ENCODE measurements at regions not wholly inside any gene's neighbourhood (a gene's known extent, or its start where the extent isn't known, plus 50 kb on each side); places are given as distances from the start of the nearest gene placed in this dataset.

DNA sequence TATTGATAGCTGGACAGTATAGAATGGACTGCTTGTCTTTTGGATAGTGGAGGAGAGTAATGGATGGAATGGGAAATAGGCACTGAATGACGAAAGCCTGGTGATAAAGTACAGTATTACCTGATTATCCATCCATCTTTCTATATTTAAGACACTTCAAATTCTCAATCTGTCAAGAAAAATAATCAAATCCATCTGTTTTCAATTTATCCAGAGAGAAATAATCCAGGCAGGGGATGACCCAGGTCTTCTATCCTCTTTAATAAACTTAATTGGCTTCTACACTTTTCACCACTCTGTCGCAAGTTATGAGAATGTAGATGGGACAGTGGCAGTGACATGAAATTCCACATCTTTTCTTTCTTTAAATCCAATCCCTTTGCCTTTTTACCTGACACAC lies 420.3 kb upstream of the PDZRN3 start:
- H3K27ac ChIP-seq = no peak overlapping the region
- H3K27me3 ChIP-seq = no peaks in the 10 kb centered on the region
- no peaks in the 10 kb centered on the region for H3K36me3 ChIP-seq
- H3K4me3 ChIP-seq = no peak overlapping the region
- peaks cover 0 to 16% (median 0%) of the 10 kb centered on the region in 4 donors for H3K4me1 ChIP-seq
- TF ChIP-seq EP300 (IDR thresholded peaks at IDR 0.05) (no peak), POLR2A (IDR thresholded peaks at IDR 0.05) (no peak)
- TF ChIP-seq, protein P1, sequence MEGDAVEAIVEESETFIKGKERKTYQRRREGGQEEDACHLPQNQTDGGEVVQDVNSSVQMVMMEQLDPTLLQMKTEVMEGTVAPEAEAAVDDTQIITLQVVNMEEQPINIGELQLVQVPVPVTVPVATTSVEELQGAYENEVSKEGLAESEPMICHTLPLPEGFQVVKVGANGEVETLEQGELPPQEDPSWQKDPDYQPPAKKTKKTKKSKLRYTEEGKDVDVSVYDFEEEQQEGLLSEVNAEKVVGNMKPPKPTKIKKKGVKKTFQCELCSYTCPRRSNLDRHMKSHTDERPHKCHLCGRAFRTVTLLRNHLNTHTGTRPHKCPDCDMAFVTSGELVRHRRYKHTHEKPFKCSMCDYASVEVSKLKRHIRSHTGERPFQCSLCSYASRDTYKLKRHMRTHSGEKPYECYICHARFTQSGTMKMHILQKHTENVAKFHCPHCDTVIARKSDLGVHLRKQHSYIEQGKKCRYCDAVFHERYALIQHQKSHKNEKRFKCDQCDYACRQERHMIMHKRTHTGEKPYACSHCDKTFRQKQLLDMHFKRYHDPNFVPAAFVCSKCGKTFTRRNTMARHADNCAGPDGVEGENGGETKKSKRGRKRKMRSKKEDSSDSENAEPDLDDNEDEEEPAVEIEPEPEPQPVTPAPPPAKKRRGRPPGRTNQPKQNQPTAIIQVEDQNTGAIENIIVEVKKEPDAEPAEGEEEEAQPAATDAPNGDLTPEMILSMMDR (IDR thresholded peaks at IDR 0.05) = no peak
- H3K9me3 ChIP-seq = no peaks in the 10 kb centered on the region
- no peak for DNase-seq (ENCODE audit: low spot score in 2 of 2)
- 72 to 94% methylated on average over 2 of the region's 2 CpGs for WGBS, 2 donors

DNA sequence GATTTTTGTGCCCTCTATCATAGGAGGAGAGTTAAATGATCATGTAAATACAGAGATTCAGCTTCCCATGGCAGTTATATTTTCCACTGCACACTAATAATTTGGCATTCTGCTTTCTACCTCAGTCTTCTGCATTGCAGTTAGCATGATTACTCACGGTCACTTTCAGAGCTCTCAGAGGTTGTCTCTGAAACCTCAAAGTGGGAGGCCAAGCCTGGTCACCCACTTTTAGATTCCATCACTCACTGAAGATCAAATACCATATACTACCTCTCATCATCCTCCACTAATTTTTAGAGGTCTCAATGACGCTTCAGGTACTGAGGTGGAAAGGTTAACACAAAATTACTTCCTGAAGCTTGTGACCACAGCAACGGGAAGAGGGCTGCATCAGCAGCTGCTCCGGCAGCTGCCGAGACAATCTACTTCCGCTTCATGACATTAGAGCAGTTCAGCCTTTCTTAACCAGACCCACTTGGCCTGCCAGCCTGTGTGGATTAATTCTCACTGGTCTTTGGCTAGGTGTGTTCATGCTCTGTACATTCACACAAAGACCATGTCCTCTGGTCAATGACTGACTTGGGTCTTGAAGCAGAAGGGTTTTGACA lies 416.4 kb upstream of the PDZRN3 start:
- H3K36me3 ChIP-seq = no peaks in the 10 kb centered on the region
- H3K4me3 ChIP-seq = no peak overlapping the region
- no peak overlapping the region for H3K27ac ChIP-seq
- H3K27me3 ChIP-seq = no peaks in the 10 kb centered on the region
- 49 to 69% methylated on average over 6 of the region's 6 CpGs for WGBS, 2 donors
- no peaks in the 10 kb centered on the region for H3K9me3 ChIP-seq
- DNase-seq (ENCODE audit: low spot score in 2 of 2) = no peak
- TF ChIP-seq, protein P1 (IDR thresholded peaks at IDR 0.05) = no peak
- TF ChIP-seq EP300 (IDR thresholded peaks at IDR 0.05) (no peak), POLR2A (IDR thresholded peaks at IDR 0.05) (no peak)
- peaks cover 0 to 6% (median 0%) of the 10 kb centered on the region in 4 donors for H3K4me1 ChIP-seq

DNA sequence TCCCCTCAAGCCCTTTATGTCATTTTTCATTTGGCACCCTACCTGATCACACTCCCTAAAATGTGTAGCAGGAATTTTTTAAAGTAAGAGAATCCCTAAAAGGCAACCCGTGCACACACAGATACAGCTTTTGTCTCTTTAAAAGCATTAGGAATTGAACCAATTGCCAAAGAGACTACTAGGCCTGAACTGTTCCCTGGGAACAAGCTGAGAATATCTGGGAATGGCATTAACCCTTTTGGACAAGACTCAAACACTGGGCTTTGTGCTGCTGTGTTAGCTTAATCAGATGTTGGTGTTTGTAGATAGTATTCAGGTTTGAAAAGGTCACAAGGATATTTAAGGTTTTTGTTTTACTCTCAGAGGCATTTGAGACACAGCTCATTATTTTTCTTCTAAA lies 414.4 kb upstream of the PDZRN3 start:
- Histone ChIP-seq H3K27ac (no peak overlapping the region), H3K9me3 (no peaks in the 10 kb centered on the region), H3K27me3 (no peaks in the 10 kb centered on the region), H3K36me3 (no peaks in the 10 kb centered on the region), H3K4me3 (no peak overlapping the region), H3K4me1 (no peaks in the 10 kb centered on the region)
- WGBS, 2 donors = 32 to 40% methylated on average over 1 of the region's 1 CpG
- TF ChIP-seq EP300 (IDR thresholded peaks at IDR 0.05) = no peak
- TF ChIP-seq, protein P1 (IDR thresholded peaks at IDR 0.05) = no peak
- TF ChIP-seq POLR2A (IDR thresholded peaks at IDR 0.05) = no peak
- DNase-seq (ENCODE audit: low spot score in 2 of 2) = no peak

DNA sequence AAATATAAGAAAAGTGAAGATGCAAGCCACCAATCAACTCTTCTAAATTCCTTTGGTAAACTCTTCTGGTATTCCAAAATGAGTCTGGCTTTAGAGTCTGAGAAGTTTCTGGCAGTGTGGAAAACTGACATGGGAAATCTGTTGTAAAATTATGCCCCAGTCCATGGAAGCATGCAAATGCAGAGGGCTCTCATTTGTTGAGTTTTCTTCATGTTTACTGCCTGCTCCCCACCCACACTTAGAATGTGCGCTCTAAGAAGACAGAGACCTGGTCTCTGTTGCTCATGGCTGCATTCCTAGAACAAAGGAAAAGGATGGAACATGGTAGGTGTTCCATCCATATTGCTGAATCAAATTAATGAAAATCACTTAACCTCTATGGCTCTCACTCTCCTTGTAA lies 411.8 kb upstream of the PDZRN3 start:
- no peaks in the 10 kb centered on the region for H3K27me3 ChIP-seq
- no peak overlapping the region for H3K4me3 ChIP-seq
- H3K4me1 ChIP-seq = no peaks in the 10 kb centered on the region
- TF ChIP-seq POLR2A (IDR thresholded peaks at IDR 0.05) (no peak), EP300 (IDR thresholded peaks at IDR 0.05) (no peak)
- TF ChIP-seq, protein P1 (IDR thresholded peaks at IDR 0.05) = no peak
- no peak for DNase-seq (ENCODE audit: low spot score in 2 of 2)
- no peak overlapping the region for H3K27ac ChIP-seq
- H3K36me3 ChIP-seq = no peaks in the 10 kb centered on the region
- no peaks in the 10 kb centered on the region for H3K9me3 ChIP-seq
- 0% methylated on average over 1 of the region's 1 CpG for WGBS, 2 donors

DNA sequence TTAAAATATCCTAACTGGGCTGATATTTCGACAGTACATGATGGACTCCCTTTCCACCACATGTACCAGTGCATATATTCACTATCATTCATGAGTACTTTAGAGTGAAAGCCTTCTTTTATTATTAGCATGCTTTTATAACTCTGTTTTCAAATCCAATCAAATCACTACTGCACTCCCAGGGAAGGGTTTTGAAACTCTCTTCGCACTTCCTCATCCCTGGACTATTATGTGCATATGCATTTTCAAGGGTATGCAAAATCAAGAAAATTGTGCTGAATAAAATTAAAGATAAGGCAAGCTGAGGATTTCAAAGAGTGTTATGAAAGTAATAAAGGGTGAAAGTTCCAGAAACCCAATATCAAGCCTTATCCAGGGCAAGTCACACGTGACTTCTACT lies 411.4 kb upstream of the PDZRN3 start:
- H3K4me3 ChIP-seq = no peak overlapping the region
- WGBS, 2 donors = 87 to 94% methylated on average over 3 of the region's 3 CpGs

More for the DNA sequence above, 411.4 kb upstream of the PDZRN3 start:
- H3K27ac ChIP-seq = no peak overlapping the region
- H3K4me1 ChIP-seq = no peaks in the 10 kb centered on the region
- H3K36me3 ChIP-seq = no peaks in the 10 kb centered on the region
- no peak for DNase-seq (ENCODE audit: low spot score in 2 of 2)
- TF ChIP-seq, protein P1 (IDR thresholded peaks at IDR 0.05) = no peak
- TF ChIP-seq EP300 (IDR thresholded peaks at IDR 0.05) (no peak), POLR2A (IDR thresholded peaks at IDR 0.05) (no peak)
- no peaks in the 10 kb centered on the region for H3K9me3 ChIP-seq
- no peaks in the 10 kb centered on the region for H3K27me3 ChIP-seq

All from tibial nerve (tissue), 4 donors.